ENCODE measurements at regions not wholly inside any gene's neighbourhood (a gene's known extent, or its start where the extent isn't known, plus 50 kb on each side); places are given as distances from the start of the nearest gene placed in this dataset.
"Not testable (repeated sequence)": the region's sequence is repeated elsewhere in the genome, so short reads cannot be mapped to it uniquely, and the experiment has no call there.

GRCh38 chr3:8001712-8002111, 499.9 kb upstream of the LMCD1 start:
- DNase-seq (ENCODE audit: low spot score): no peak

GRCh38 chr3:8011902-8012301, 489.7 kb upstream of the LMCD1 start:
- no peak for DNase-seq (ENCODE audit: low spot score)

- DNase-seq (ENCODE audit: low spot score): no peak
Measured at GRCh38 chr3:8020047-8020841, 481.4 kb upstream of the LMCD1 start.

GRCh38 chr3:8027954-8028353, 473.7 kb upstream of the LMCD1 start:
- no peak for DNase-seq (ENCODE audit: low spot score)

- DNase-seq (ENCODE audit: low spot score): no peak
Measured at GRCh38 chr3:8050283-8050682, 451.3 kb upstream of the LMCD1 start.

GRCh38 chr3:8052659-8053058, 449.0 kb upstream of the LMCD1 start:
- no peak for DNase-seq (ENCODE audit: low spot score)

GRCh38 chr3:8068135-8068534, 433.5 kb upstream of the LMCD1 start:
- not testable (repeated sequence) for DNase-seq (ENCODE audit: low spot score)

- DNase-seq (ENCODE audit: low spot score): no peak
Measured at GRCh38 chr3:8069471-8069870, 432.2 kb upstream of the LMCD1 start.

GRCh38 chr3:8070011-8070410, 431.6 kb upstream of the LMCD1 start:
- no peak for DNase-seq (ENCODE audit: low spot score)

- DNase-seq (ENCODE audit: low spot score): not testable (repeated sequence)
Measured at GRCh38 chr3:8074740-8075139, 426.9 kb upstream of the LMCD1 start.

- no peak for DNase-seq (ENCODE audit: low spot score)
Measured at GRCh38 chr3:8077126-8077525, 424.5 kb upstream of the LMCD1 start.

- DNase-seq (ENCODE audit: low spot score): no peak
Measured at GRCh38 chr3:8080464-8080863, 421.2 kb upstream of the LMCD1 start.

- DNase-seq (ENCODE audit: low spot score): no peak
Measured at GRCh38 chr3:8085498-8085897, 416.1 kb upstream of the LMCD1 start.

GRCh38 chr3:8087951-8088350, 413.7 kb upstream of the LMCD1 start:
- no peak for DNase-seq (ENCODE audit: low spot score)

GRCh38 chr3:8094415-8094814, 407.2 kb upstream of the LMCD1 start:
- no peak for DNase-seq (ENCODE audit: low spot score)

- no peak for DNase-seq (ENCODE audit: low spot score)
Measured at GRCh38 chr3:8095724-8096123, 405.9 kb upstream of the LMCD1 start.

- no peak for DNase-seq (ENCODE audit: low spot score)
Measured at GRCh38 chr3:8097690-8098089, 403.9 kb upstream of the LMCD1 start.

- DNase-seq (ENCODE audit: low spot score): no peak
Measured at GRCh38 chr3:8103954-8104353, 397.7 kb upstream of the LMCD1 start.

- no peak for DNase-seq (ENCODE audit: low spot score)
Measured at GRCh38 chr3:8106921-8107320, 394.7 kb upstream of the LMCD1 start.

GRCh38 chr3:8110966-8111798, 390.4 kb upstream of the LMCD1 start:
- DNase-seq (ENCODE audit: low spot score): peak; percentile 37

- no peak for DNase-seq (ENCODE audit: low spot score)
Measured at GRCh38 chr3:8112587-8112986, 389.0 kb upstream of the LMCD1 start.

- no peak for DNase-seq (ENCODE audit: low spot score)
Measured at GRCh38 chr3:8113626-8114025, 388.0 kb upstream of the LMCD1 start.

- no peak for DNase-seq (ENCODE audit: low spot score)
Measured at GRCh38 chr3:8128686-8129085, 372.9 kb upstream of the LMCD1 start.

Data from germinal center (tissue), 1 donor.